ENCODE measurements at regions not wholly inside any gene's neighbourhood (a gene's known extent, or its start where the extent isn't known, plus 50 kb on each side); places are given as distances from the start of the nearest gene placed in this dataset.
A peak's percentile ranks its signal among the peaks of the same experiment; 100 is the strongest.
"Not testable (repeated sequence)": the region's sequence is repeated elsewhere in the genome, so short reads cannot be mapped to it uniquely, and the experiment has no call there.

GRCh38 chr1:120941066-120941465 is 51.5 kb downstream of the PPIAL4A start:
- not testable (repeated sequence) for DNase-seq (ENCODE audit: low spot score in 2 of 2); ATAC-seq; H3K9me3 Mint-ChIP-seq
- peaks cover 13% of the 10 kb centered on the region for H3K36me3 Mint-ChIP-seq
- H3K27ac Mint-ChIP-seq = peak overlapping the region; percentile 100
- H3K4me1 Mint-ChIP-seq = peaks cover 27% of the 10 kb centered on the region
- peak overlapping the region; percentile 84 for H3K4me3 Mint-ChIP-seq

- ATAC-seq = peak; percentile 17
Observed at GRCh38 chr1:120941836-120942217, 52.3 kb downstream of the PPIAL4A start.

DNA sequence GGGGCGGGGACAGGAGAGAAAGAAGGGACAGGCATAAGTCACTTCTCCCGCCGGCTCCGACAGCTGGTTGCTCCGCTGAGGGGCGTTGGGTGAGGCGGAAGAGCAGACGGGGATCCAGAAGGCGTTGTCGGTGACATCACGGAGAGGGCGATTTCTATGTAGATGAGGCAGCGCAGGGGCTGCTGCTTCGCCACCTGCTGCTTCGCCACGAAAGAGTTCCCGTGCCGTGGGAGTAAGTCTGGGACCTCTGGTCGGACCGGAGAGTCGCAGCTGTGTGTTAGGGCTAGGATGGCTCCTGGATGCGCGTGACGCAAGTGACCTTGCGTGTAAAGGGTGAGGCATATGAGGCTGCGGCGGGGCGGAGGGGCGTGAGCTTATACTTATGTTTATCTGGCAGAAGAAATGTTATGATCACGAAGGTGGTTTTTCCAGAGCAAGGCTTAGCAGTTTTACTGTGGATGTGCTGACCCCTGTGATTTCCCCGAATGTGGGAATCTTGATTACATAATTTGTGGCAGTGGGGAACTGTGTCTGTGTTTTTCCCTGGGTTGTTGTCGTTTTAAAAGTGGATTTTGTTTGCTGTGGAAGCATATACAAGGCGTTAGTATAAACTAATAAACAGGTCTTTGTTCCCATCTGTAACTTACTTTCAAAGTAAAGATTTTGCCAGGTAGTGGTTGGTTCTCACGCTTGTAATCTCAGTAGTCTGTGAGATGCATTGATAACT is 52.8 kb downstream of the PPIAL4A start:
- Mint-ChIP-seq H3K4me1 (peaks cover 27% of the 10 kb centered on the region), H3K27ac (peak overlapping the region; percentile 100), H3K36me3 (peaks cover 13% of the 10 kb centered on the region), H3K4me3 (peak overlapping the region; percentile 84)
- not testable (repeated sequence) for H3K9me3 Mint-ChIP-seq
- ATAC-seq (peak; percentile 88), DNase-seq (ENCODE audit: low spot score in 2 of 2) (peak; percentile 55 to 95)

More at GRCh38 chr1:120941836-120942217, 52.3 kb downstream of the PPIAL4A start:
- Mint-ChIP-seq H3K4me3 (peak overlapping the region; percentile 84), H3K36me3 (peaks cover 13% of the 10 kb centered on the region), H3K4me1 (peaks cover 27% of the 10 kb centered on the region), H3K27ac (peak overlapping the region; percentile 100)
- DNase-seq (ENCODE audit: low spot score in 2 of 2); H3K9me3 Mint-ChIP-seq: not testable (repeated sequence)

DNA sequence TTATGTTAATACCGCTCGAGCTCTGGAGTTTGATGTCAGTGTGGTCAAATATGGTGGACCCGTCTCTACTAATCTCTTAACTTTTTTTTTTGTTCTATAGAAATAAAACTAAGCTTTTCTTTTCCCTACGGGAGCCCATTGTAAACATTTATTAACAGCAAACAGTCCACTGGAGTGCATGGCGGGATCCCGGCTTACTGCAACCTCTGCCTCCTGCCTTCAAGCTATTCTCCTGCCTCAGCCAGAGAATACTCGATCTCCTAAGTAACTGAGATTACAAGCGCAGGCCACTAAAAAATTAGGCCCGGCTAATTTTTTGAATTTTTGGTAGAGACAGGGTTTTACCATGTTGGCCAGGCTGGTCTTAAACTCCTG is 53.4 kb downstream of the PPIAL4A start:
- not testable (repeated sequence) for H3K9me3 Mint-ChIP-seq; ATAC-seq; DNase-seq (ENCODE audit: low spot score in 2 of 2)
- Mint-ChIP-seq H3K4me3 (peak overlapping the region; percentile 84), H3K27ac (peak overlapping the region; percentile 100), H3K4me1 (peaks cover 27% of the 10 kb centered on the region), H3K36me3 (peaks cover 13% of the 10 kb centered on the region)

DNA sequence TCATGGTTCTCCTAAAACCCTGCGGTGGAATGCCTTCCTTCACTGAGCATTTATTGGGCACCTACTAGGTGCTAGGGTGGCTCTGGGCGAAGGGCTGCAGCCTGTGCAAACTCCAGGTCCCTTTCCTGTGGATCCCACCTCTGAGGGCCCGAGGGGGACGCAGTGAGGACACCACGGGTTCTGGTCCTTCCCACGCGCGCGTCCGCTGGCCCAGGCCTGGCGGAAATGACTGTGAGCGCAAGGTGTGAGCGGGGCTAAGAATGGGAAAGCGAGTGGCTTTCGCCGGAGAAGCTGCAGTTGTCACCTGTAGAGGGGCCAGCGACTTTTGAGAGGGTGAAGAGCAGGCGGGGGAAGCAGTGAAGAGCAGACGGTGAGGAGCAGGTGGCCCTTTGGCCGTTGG is 55.1 kb downstream of the PPIAL4A start:
- H3K4me3 Mint-ChIP-seq; DNase-seq (ENCODE audit: low spot score in 2 of 2); H3K9me3 Mint-ChIP-seq; ATAC-seq: not testable (repeated sequence)
- Mint-ChIP-seq H3K27ac (peak overlapping the region; percentile 52), H3K36me3 (peaks cover 13% of the 10 kb centered on the region), H3K4me1 (peaks cover 27% of the 10 kb centered on the region)

GRCh38 chr1:120945122-120945521 is 55.6 kb downstream of the PPIAL4A start:
- not testable (repeated sequence) for H3K9me3 Mint-ChIP-seq; DNase-seq (ENCODE audit: low spot score in 2 of 2); ATAC-seq; H3K4me3 Mint-ChIP-seq; H3K27ac Mint-ChIP-seq
- Mint-ChIP-seq H3K36me3 (peaks cover 13% of the 10 kb centered on the region), H3K4me1 (peaks cover 27% of the 10 kb centered on the region)

DNA sequence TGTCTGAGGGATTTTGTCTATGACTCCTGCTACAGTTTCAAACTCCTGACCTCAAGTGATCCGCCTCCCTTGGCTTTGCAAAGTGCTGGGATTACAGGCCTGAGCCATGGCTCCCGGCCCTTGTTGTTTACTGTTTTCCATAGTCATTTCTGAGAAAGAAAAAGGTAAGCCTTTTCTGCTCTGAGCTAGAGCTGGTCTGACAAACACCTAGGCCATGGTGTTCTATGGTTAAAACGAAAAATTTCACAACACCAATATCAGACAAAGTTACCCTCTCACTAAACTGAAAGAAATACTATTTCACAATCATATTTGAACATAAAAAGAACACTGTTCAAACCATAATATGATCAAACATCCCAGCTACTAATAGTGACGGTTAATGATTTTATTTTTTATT is 57.5 kb downstream of the PPIAL4A start:
- peaks cover 14% of the 10 kb centered on the region for H3K36me3 Mint-ChIP-seq
- H3K27ac Mint-ChIP-seq = peak overlapping the region; percentile 65
- ATAC-seq; H3K9me3 Mint-ChIP-seq; H3K4me3 Mint-ChIP-seq; DNase-seq (ENCODE audit: low spot score in 2 of 2): not testable (repeated sequence)
- peaks cover 16% of the 10 kb centered on the region for H3K4me1 Mint-ChIP-seq

- peaks cover 13% of the 10 kb centered on the region for H3K36me3 Mint-ChIP-seq
- H3K4me3 Mint-ChIP-seq; H3K4me1 Mint-ChIP-seq; DNase-seq (ENCODE audit: low spot score in 2 of 2); H3K27ac Mint-ChIP-seq; ATAC-seq; H3K9me3 Mint-ChIP-seq: not testable (repeated sequence)
Observed at GRCh38 chr1:120949724-120950123, 60.2 kb downstream of the PPIAL4A start.

GRCh38 chr1:120950633-120951032 is 61.1 kb downstream of the PPIAL4A start:
- H3K27ac Mint-ChIP-seq, ATAC-seq: not testable (repeated sequence)

DNA sequence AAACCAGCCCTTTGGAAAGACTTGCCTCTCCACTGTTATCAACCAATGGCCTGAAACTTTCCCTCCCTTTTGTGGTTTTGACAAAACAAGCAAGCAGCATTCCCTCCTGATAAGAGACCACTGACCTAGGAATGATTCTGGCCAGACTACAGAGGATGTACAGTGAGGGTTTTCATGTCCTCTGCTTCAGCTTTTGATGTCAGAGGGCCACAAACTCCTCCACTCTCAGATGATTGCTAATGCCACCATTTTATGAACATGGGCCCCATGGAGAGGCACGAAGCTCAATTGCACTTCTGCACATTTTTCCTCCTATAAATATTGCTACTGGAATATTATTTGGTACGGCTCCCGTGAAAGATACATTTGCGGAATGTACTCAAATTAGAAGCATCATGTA is 61.5 kb downstream of the PPIAL4A start:
- H3K9me3 Mint-ChIP-seq; ATAC-seq; H3K27ac Mint-ChIP-seq; H3K4me3 Mint-ChIP-seq; DNase-seq (ENCODE audit: low spot score in 2 of 2); H3K4me1 Mint-ChIP-seq: not testable (repeated sequence)
- H3K36me3 Mint-ChIP-seq = peaks cover 14% of the 10 kb centered on the region

More at GRCh38 chr1:120950633-120951032, 61.1 kb downstream of the PPIAL4A start:
- DNase-seq (ENCODE audit: low spot score in 2 of 2); H3K4me1 Mint-ChIP-seq; H3K9me3 Mint-ChIP-seq; H3K4me3 Mint-ChIP-seq: not testable (repeated sequence)
- peaks cover 14% of the 10 kb centered on the region for H3K36me3 Mint-ChIP-seq

DNA sequence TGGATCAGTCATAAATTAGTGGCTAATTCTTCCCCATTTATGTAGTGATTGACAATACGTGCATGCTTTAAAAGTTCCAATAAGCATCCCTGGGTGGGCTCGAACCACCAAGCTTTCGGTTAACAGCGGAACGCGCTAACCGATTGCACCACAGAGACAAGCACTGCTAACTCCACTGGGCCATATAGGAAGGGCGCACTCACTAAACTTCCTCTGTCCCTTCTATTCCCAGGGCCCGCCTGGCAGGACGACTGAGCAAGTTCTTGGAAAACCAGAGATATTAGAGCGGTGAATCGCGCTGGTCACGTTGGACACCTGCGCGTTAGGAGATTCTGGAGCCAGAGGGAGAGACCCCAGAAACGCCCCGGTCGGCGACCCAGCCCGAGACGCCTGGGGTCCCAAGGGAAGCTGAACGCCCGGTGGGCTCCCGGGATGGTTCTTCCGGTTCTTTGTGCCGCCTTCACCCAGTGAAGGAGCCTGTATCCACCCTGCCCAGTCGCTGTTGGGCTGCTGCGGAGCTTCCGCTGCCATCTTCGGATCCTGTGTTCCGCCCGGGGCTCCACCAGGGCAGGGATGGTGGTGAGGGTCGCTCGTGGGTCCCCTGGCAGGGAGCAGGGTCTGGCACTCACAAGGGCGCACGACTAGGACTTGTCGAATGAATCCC is 62.8 kb downstream of the PPIAL4A start:
- not testable (repeated sequence) for H3K27ac Mint-ChIP-seq; H3K4me3 Mint-ChIP-seq; DNase-seq (ENCODE audit: low spot score in 2 of 2); H3K9me3 Mint-ChIP-seq; ATAC-seq; H3K4me1 Mint-ChIP-seq
- peaks cover 14% of the 10 kb centered on the region for H3K36me3 Mint-ChIP-seq

GRCh38 chr1:120952871-120953265 is 63.3 kb downstream of the PPIAL4A start:
- not testable (repeated sequence) for H3K9me3 Mint-ChIP-seq; H3K27ac Mint-ChIP-seq; ATAC-seq; H3K4me1 Mint-ChIP-seq; H3K4me3 Mint-ChIP-seq; DNase-seq (ENCODE audit: low spot score in 2 of 2)
- H3K36me3 Mint-ChIP-seq = peaks cover 14% of the 10 kb centered on the region

DNA sequence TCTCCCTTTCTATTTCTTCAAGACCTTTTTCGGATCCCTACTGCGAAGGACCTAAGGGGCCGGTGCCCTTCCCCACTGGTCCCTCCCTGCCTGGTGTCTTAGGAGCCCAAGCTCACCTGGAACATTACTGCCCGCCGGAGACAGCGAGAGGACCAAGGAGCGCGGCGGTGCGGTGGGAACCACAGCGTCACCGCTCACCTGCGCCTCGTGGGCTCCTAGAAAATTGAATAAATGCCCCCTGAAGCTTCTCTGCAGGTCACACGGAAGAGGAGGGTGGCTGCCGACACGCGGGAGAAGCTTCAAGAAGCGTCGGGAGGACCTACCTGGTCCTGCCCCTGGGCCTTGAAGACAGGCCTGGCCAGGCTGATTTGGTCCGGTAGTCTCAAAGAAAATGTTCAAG is 65.2 kb downstream of the PPIAL4A start:
- Mint-ChIP-seq H3K27ac (peak overlapping the region; percentile 52), H3K36me3 (peaks cover 14% of the 10 kb centered on the region), H3K4me3 (no peak overlapping the region), H3K4me1 (peaks cover 6% of the 10 kb centered on the region), H3K9me3 (peaks cover 2% of the 10 kb centered on the region)
- no peak for DNase-seq (ENCODE audit: low spot score in 2 of 2)
- no peak for ATAC-seq

DNA sequence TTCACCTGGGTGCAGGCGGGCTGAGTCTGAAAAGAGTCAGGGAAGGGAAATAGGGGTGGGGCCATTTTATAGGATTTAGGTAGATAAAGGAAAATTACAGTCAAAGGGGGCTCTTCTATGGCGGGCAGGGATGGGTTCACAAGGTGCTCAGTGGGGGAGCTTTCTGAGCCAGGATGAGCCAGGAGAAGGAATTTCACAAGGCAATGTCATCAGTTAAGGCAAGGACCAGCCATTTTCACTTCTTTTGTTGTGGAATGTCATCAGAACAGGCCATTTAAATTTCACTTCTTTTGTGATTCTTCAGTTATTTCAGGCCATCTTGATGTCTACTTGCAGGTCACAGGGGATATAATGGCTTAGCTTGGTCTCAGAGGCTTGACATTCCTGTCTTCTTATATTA is 66.4 kb downstream of the PPIAL4A start:
- not testable (repeated sequence) for H3K27ac Mint-ChIP-seq; H3K4me3 Mint-ChIP-seq; H3K9me3 Mint-ChIP-seq; H3K4me1 Mint-ChIP-seq; DNase-seq (ENCODE audit: low spot score in 2 of 2); H3K36me3 Mint-ChIP-seq; ATAC-seq

DNA sequence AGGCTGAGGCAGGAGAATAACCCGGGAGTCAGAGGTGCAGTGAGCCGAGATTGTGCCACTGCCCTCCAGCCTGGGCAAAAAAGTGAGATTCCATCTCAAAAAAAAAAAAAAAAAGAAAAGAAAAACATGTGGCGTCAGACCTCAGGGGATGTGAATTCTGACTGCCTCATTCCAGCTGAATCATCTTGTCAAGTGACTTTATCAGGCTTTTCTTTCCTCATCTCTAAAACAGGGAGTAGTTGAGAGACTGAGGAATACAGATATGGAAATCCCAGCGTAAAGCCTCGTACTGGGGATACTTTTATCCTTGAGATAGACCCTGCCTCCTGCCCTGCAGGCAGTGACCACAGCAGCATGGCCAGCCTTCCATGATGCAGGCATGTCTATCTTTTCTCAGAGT is 76.4 kb downstream of the PPIAL4A start:
- not testable (repeated sequence) for H3K9me3 Mint-ChIP-seq; DNase-seq (ENCODE audit: low spot score in 2 of 2); ATAC-seq; H3K4me1 Mint-ChIP-seq; H3K27ac Mint-ChIP-seq; H3K4me3 Mint-ChIP-seq; H3K36me3 Mint-ChIP-seq

- H3K36me3 Mint-ChIP-seq; DNase-seq (ENCODE audit: low spot score in 2 of 2); H3K9me3 Mint-ChIP-seq; H3K27ac Mint-ChIP-seq; H3K4me3 Mint-ChIP-seq; ATAC-seq; H3K4me1 Mint-ChIP-seq: not testable (repeated sequence)
Observed at GRCh38 chr1:120972863-120973262, 83.3 kb downstream of the PPIAL4A start.

All from stimulated activated effector memory CD8-positive, alpha-beta T cell treated with anti-CD3 and anti-CD28 coated beads, Interleukin-12 subunit alpha, Interleukin-12 subunit beta, amount 100 ng/mL, for 72 hours (primary cell).